ENCODE measurements at regions not wholly inside any gene's neighbourhood (a gene's known extent, or its start where the extent isn't known, plus 50 kb on each side); places are given as distances from the start of the nearest gene placed in this dataset.

- no peak for DNase-seq (ENCODE audit: low read depth)
- H3K4me3 ChIP-seq (ENCODE audit: low read depth, low read length), result no peak overlapping the region
- TF ChIP-seq MYC (IDR thresholded peaks at IDR 0.05; ENCODE audit: low read depth, low read length) (no peak), POLR2A (IDR thresholded peaks at IDR 0.05; ENCODE audit: extremely low read depth, insufficient read length) (no peak), MAX (IDR thresholded peaks at IDR 0.05; ENCODE audit: low read depth, low read length) (no peak), CTCF (IDR thresholded peaks at IDR 0.05; ENCODE audit: low read depth, low read length) (no peak)
Measured at GRCh38 chr22:48513929-48514328, 1313.7 kb downstream of the BRD1 start.

GRCh38 chr22:48513446-48513845 is 1314.2 kb downstream of the BRD1 start:
- H3K4me3 ChIP-seq (ENCODE audit: low read depth, low read length), result no peak overlapping the region
- TF ChIP-seq CTCF (IDR thresholded peaks at IDR 0.05; ENCODE audit: low read depth, low read length), result no peak
- TF ChIP-seq POLR2A (IDR thresholded peaks at IDR 0.05; ENCODE audit: extremely low read depth, insufficient read length), result no peak
- no peak for TF ChIP-seq MAX (IDR thresholded peaks at IDR 0.05; ENCODE audit: low read depth, low read length)
- TF ChIP-seq MYC (IDR thresholded peaks at IDR 0.05; ENCODE audit: low read depth, low read length), result no peak
- DNase-seq (ENCODE audit: low read depth), result no peak

- H3K4me3 ChIP-seq (ENCODE audit: low read depth, low read length), result no peak overlapping the region
- DNase-seq (ENCODE audit: low read depth), result no peak
- TF ChIP-seq CTCF (IDR thresholded peaks at IDR 0.05; ENCODE audit: low read depth, low read length), result no peak
- TF ChIP-seq MAX (IDR thresholded peaks at IDR 0.05; ENCODE audit: low read depth, low read length), result no peak
Measured at GRCh38 chr22:48511781-48512327, 1315.8 kb downstream of the BRD1 start.

- TF ChIP-seq MAX (IDR thresholded peaks at IDR 0.05; ENCODE audit: low read depth, low read length), result no peak
Measured at GRCh38 chr22:48511211-48511610, 1316.5 kb downstream of the BRD1 start.

GRCh38 chr22:48510599-48510998 is 1317.1 kb downstream of the BRD1 start:
- no peak for TF ChIP-seq MAX (IDR thresholded peaks at IDR 0.05; ENCODE audit: low read depth, low read length)
- TF ChIP-seq MYC (IDR thresholded peaks at IDR 0.05; ENCODE audit: low read depth, low read length), result no peak
- no peak for TF ChIP-seq CTCF (IDR thresholded peaks at IDR 0.05; ENCODE audit: low read depth, low read length)
- TF ChIP-seq POLR2A (IDR thresholded peaks at IDR 0.05; ENCODE audit: extremely low read depth, insufficient read length), result no peak
- DNase-seq (ENCODE audit: low read depth), result no peak
- H3K4me3 ChIP-seq (ENCODE audit: low read depth, low read length), result no peak overlapping the region

More at GRCh38 chr22:48511211-48511610, 1316.5 kb downstream of the BRD1 start:
- H3K4me3 ChIP-seq (ENCODE audit: low read depth, low read length), result no peak overlapping the region
- DNase-seq (ENCODE audit: low read depth), result no peak

- H3K4me3 ChIP-seq (ENCODE audit: low read depth, low read length), result no peak overlapping the region
- TF ChIP-seq CTCF (IDR thresholded peaks at IDR 0.05; ENCODE audit: low read depth, low read length) (no peak), POLR2A (IDR thresholded peaks at IDR 0.05; ENCODE audit: extremely low read depth, insufficient read length) (no peak)
- no peak for DNase-seq (ENCODE audit: low read depth)
Measured at GRCh38 chr22:48507595-48508350, 1319.9 kb downstream of the BRD1 start.

Measured in NB4 (cell line).